ENCODE measurements at regions not wholly inside any gene's neighbourhood (a gene's known extent, or its start where the extent isn't known, plus 50 kb on each side); places are given as distances from the start of the nearest gene placed in this dataset.

- H3K27ac ChIP-seq (ENCODE audit: low read length) = no peak overlapping the region
- no peak overlapping the region for H3K9ac ChIP-seq (ENCODE audit: low read length in 2 of 2)
- H3K27me3 ChIP-seq (ENCODE audit: control insufficient read depth in 1 of 2, insufficient read depth in 2 of 2, low read length in 2 of 2) = no peaks in the 10 kb centered on the region
- no peaks in the 10 kb centered on the region for H3K36me3 ChIP-seq (ENCODE audit: control insufficient read depth in 2 of 2, insufficient read depth in 2 of 2, low read length in 2 of 2)
- no peak overlapping the region for H3K4me3 ChIP-seq (ENCODE audit: low read length in 2 of 2)
- H3K9me3 ChIP-seq (ENCODE audit: control insufficient read depth in 2 of 2, low read length in 2 of 2) = no peaks in the 10 kb centered on the region
- no peaks in the 10 kb centered on the region for H3K4me1 ChIP-seq (ENCODE audit: control insufficient read depth, insufficient read depth, low read length)
Observed at GRCh38 chr12:20030826-20031225, 337.5 kb upstream of the PDE3A start.

- Histone ChIP-seq H3K27me3 (ENCODE audit: control insufficient read depth in 1 of 2, insufficient read depth in 2 of 2, low read length in 2 of 2) (no peaks in the 10 kb centered on the region), H3K27ac (ENCODE audit: low read length) (no peak overlapping the region), H3K4me1 (ENCODE audit: control insufficient read depth, insufficient read depth, low read length) (no peaks in the 10 kb centered on the region), H3K36me3 (ENCODE audit: control insufficient read depth in 2 of 2, insufficient read depth in 2 of 2, low read length in 2 of 2) (no peaks in the 10 kb centered on the region), H3K4me3 (ENCODE audit: low read length in 2 of 2) (no peak overlapping the region), H3K9ac (ENCODE audit: low read length in 2 of 2) (no peak overlapping the region), H3K9me3 (ENCODE audit: control insufficient read depth in 2 of 2, low read length in 2 of 2) (no peaks in the 10 kb centered on the region)
Observed at GRCh38 chr12:20039562-20039961, 328.8 kb upstream of the PDE3A start.

- no peaks in the 10 kb centered on the region for H3K4me1 ChIP-seq (ENCODE audit: control insufficient read depth, insufficient read depth, low read length)
- no peak overlapping the region for H3K27ac ChIP-seq (ENCODE audit: low read length)
- H3K9ac ChIP-seq (ENCODE audit: low read length in 2 of 2) = no peak overlapping the region
- H3K4me3 ChIP-seq (ENCODE audit: low read length in 2 of 2) = no peak overlapping the region
- no peaks in the 10 kb centered on the region for H3K36me3 ChIP-seq (ENCODE audit: control insufficient read depth in 2 of 2, insufficient read depth in 2 of 2, low read length in 2 of 2)
- H3K27me3 ChIP-seq (ENCODE audit: control insufficient read depth in 1 of 2, insufficient read depth in 2 of 2, low read length in 2 of 2) = no peaks in the 10 kb centered on the region
- H3K9me3 ChIP-seq (ENCODE audit: control insufficient read depth in 2 of 2, low read length in 2 of 2) = no peaks in the 10 kb centered on the region
Observed at GRCh38 chr12:20040184-20040583, 328.2 kb upstream of the PDE3A start.

- Histone ChIP-seq H3K9ac (ENCODE audit: low read length in 2 of 2) (no peak overlapping the region), H3K9me3 (ENCODE audit: control insufficient read depth in 2 of 2, low read length in 2 of 2) (no peaks in the 10 kb centered on the region), H3K27me3 (ENCODE audit: control insufficient read depth in 1 of 2, insufficient read depth in 2 of 2, low read length in 2 of 2) (no peaks in the 10 kb centered on the region), H3K4me1 (ENCODE audit: control insufficient read depth, insufficient read depth, low read length) (no peaks in the 10 kb centered on the region), H3K4me3 (ENCODE audit: low read length in 2 of 2) (no peak overlapping the region), H3K27ac (ENCODE audit: low read length) (no peak overlapping the region), H3K36me3 (ENCODE audit: control insufficient read depth in 2 of 2, insufficient read depth in 2 of 2, low read length in 2 of 2) (no peaks in the 10 kb centered on the region)
Observed at GRCh38 chr12:20040831-20041230, 327.5 kb upstream of the PDE3A start.

- no peaks in the 10 kb centered on the region for H3K4me1 ChIP-seq (ENCODE audit: control insufficient read depth, insufficient read depth, low read length)
- H3K27ac ChIP-seq (ENCODE audit: low read length) = no peak overlapping the region
- H3K9ac ChIP-seq (ENCODE audit: low read length in 2 of 2) = no peak overlapping the region
- H3K9me3 ChIP-seq (ENCODE audit: control insufficient read depth in 2 of 2, low read length in 2 of 2) = no peaks in the 10 kb centered on the region
- H3K36me3 ChIP-seq (ENCODE audit: control insufficient read depth in 2 of 2, insufficient read depth in 2 of 2, low read length in 2 of 2) = no peaks in the 10 kb centered on the region
- no peaks in the 10 kb centered on the region for H3K27me3 ChIP-seq (ENCODE audit: control insufficient read depth in 1 of 2, insufficient read depth in 2 of 2, low read length in 2 of 2)
- H3K4me3 ChIP-seq (ENCODE audit: low read length in 2 of 2) = no peak overlapping the region
Observed at GRCh38 chr12:20044351-20044750, 324.0 kb upstream of the PDE3A start.

- Histone ChIP-seq H3K4me1 (ENCODE audit: control insufficient read depth, insufficient read depth, low read length) (no peaks in the 10 kb centered on the region), H3K4me3 (ENCODE audit: low read length in 2 of 2) (no peak overlapping the region), H3K27me3 (ENCODE audit: control insufficient read depth in 1 of 2, insufficient read depth in 2 of 2, low read length in 2 of 2) (no peaks in the 10 kb centered on the region), H3K9ac (ENCODE audit: low read length in 2 of 2) (no peak overlapping the region), H3K36me3 (ENCODE audit: control insufficient read depth in 2 of 2, insufficient read depth in 2 of 2, low read length in 2 of 2) (no peaks in the 10 kb centered on the region), H3K9me3 (ENCODE audit: control insufficient read depth in 2 of 2, low read length in 2 of 2) (no peaks in the 10 kb centered on the region), H3K27ac (ENCODE audit: low read length) (no peak overlapping the region)
Observed at GRCh38 chr12:20044846-20045245, 323.5 kb upstream of the PDE3A start.

GRCh38 chr12:20047901-20048300, 320.4 kb upstream of the PDE3A start:
- Histone ChIP-seq H3K36me3 (ENCODE audit: control insufficient read depth in 2 of 2, insufficient read depth in 2 of 2, low read length in 2 of 2) (no peaks in the 10 kb centered on the region), H3K9ac (ENCODE audit: low read length in 2 of 2) (no peak overlapping the region), H3K27me3 (ENCODE audit: control insufficient read depth in 1 of 2, insufficient read depth in 2 of 2, low read length in 2 of 2) (no peaks in the 10 kb centered on the region), H3K27ac (ENCODE audit: low read length) (no peak overlapping the region), H3K4me1 (ENCODE audit: control insufficient read depth, insufficient read depth, low read length) (no peaks in the 10 kb centered on the region), H3K9me3 (ENCODE audit: control insufficient read depth in 2 of 2, low read length in 2 of 2) (no peaks in the 10 kb centered on the region), H3K4me3 (ENCODE audit: low read length in 2 of 2) (no peak overlapping the region)

GRCh38 chr12:20050221-20050620, 318.1 kb upstream of the PDE3A start:
- H3K4me1 ChIP-seq (ENCODE audit: control insufficient read depth, insufficient read depth, low read length) = no peaks in the 10 kb centered on the region
- H3K9ac ChIP-seq (ENCODE audit: low read length in 2 of 2) = no peak overlapping the region
- no peaks in the 10 kb centered on the region for H3K36me3 ChIP-seq (ENCODE audit: control insufficient read depth in 2 of 2, insufficient read depth in 2 of 2, low read length in 2 of 2)
- H3K27ac ChIP-seq (ENCODE audit: low read length) = no peak overlapping the region
- H3K27me3 ChIP-seq (ENCODE audit: control insufficient read depth in 1 of 2, insufficient read depth in 2 of 2, low read length in 2 of 2) = no peaks in the 10 kb centered on the region
- H3K4me3 ChIP-seq (ENCODE audit: low read length in 2 of 2) = no peak overlapping the region
- no peaks in the 10 kb centered on the region for H3K9me3 ChIP-seq (ENCODE audit: control insufficient read depth in 2 of 2, low read length in 2 of 2)

- Histone ChIP-seq H3K4me3 (ENCODE audit: low read length in 2 of 2) (no peak overlapping the region), H3K36me3 (ENCODE audit: control insufficient read depth in 2 of 2, insufficient read depth in 2 of 2, low read length in 2 of 2) (no peaks in the 10 kb centered on the region), H3K9ac (ENCODE audit: low read length in 2 of 2) (no peak overlapping the region), H3K9me3 (ENCODE audit: control insufficient read depth in 2 of 2, low read length in 2 of 2) (no peaks in the 10 kb centered on the region), H3K27me3 (ENCODE audit: control insufficient read depth in 1 of 2, insufficient read depth in 2 of 2, low read length in 2 of 2) (no peaks in the 10 kb centered on the region), H3K27ac (ENCODE audit: low read length) (no peak overlapping the region), H3K4me1 (ENCODE audit: control insufficient read depth, insufficient read depth, low read length) (no peaks in the 10 kb centered on the region)
Observed at GRCh38 chr12:20053782-20054181, 314.6 kb upstream of the PDE3A start.

GRCh38 chr12:20055856-20056255, 312.5 kb upstream of the PDE3A start:
- Histone ChIP-seq H3K27me3 (ENCODE audit: control insufficient read depth in 1 of 2, insufficient read depth in 2 of 2, low read length in 2 of 2) (no peaks in the 10 kb centered on the region), H3K4me1 (ENCODE audit: control insufficient read depth, insufficient read depth, low read length) (no peaks in the 10 kb centered on the region), H3K9ac (ENCODE audit: low read length in 2 of 2) (no peak overlapping the region), H3K36me3 (ENCODE audit: control insufficient read depth in 2 of 2, insufficient read depth in 2 of 2, low read length in 2 of 2) (no peaks in the 10 kb centered on the region), H3K27ac (ENCODE audit: low read length) (no peak overlapping the region), H3K9me3 (ENCODE audit: control insufficient read depth in 2 of 2, low read length in 2 of 2) (no peaks in the 10 kb centered on the region), H3K4me3 (ENCODE audit: low read length in 2 of 2) (no peak overlapping the region)

GRCh38 chr12:20057398-20057797, 310.9 kb upstream of the PDE3A start:
- Histone ChIP-seq H3K36me3 (ENCODE audit: control insufficient read depth in 2 of 2, insufficient read depth in 2 of 2, low read length in 2 of 2) (no peaks in the 10 kb centered on the region), H3K27me3 (ENCODE audit: control insufficient read depth in 1 of 2, insufficient read depth in 2 of 2, low read length in 2 of 2) (no peaks in the 10 kb centered on the region), H3K9me3 (ENCODE audit: control insufficient read depth in 2 of 2, low read length in 2 of 2) (no peaks in the 10 kb centered on the region), H3K4me3 (ENCODE audit: low read length in 2 of 2) (no peak overlapping the region), H3K9ac (ENCODE audit: low read length in 2 of 2) (no peak overlapping the region), H3K4me1 (ENCODE audit: control insufficient read depth, insufficient read depth, low read length) (no peaks in the 10 kb centered on the region), H3K27ac (ENCODE audit: low read length) (no peak overlapping the region)

- Histone ChIP-seq H3K9ac (ENCODE audit: low read length in 2 of 2) (no peak overlapping the region), H3K4me1 (ENCODE audit: control insufficient read depth, insufficient read depth, low read length) (no peaks in the 10 kb centered on the region)
Observed at GRCh38 chr12:20063116-20063515, 305.2 kb upstream of the PDE3A start.

More at GRCh38 chr12:20063116-20063515, 305.2 kb upstream of the PDE3A start:
- H3K36me3 ChIP-seq (ENCODE audit: control insufficient read depth in 2 of 2, insufficient read depth in 2 of 2, low read length in 2 of 2) = no peaks in the 10 kb centered on the region
- no peak overlapping the region for H3K27ac ChIP-seq (ENCODE audit: low read length)
- H3K9me3 ChIP-seq (ENCODE audit: control insufficient read depth in 2 of 2, low read length in 2 of 2) = no peaks in the 10 kb centered on the region
- no peaks in the 10 kb centered on the region for H3K27me3 ChIP-seq (ENCODE audit: control insufficient read depth in 1 of 2, insufficient read depth in 2 of 2, low read length in 2 of 2)
- H3K4me3 ChIP-seq (ENCODE audit: low read length in 2 of 2) = no peak overlapping the region
